Breast epithelium (tissue), 4 donors: ENCODE measurements at regions not wholly inside any gene's neighbourhood (a gene's known extent, or its start where the extent isn't known, plus 50 kb on each side); places are given as distances from the start of the nearest gene placed in this dataset.

Experiments
- DNase-seq, 2 donors: peaks; one replicate each; pipeline ENCODE4 v3.0.0-alpha.2; 2019; ENCODE audit warnings: low spot score in 2 of 2
- H3K27ac ChIP-seq, 2 donors: fragments of 200-600 bp; sonication (generic) in 1 of 2; one replicate each; pipeline ENCODE4 v1.5.1; 2016 to 2019; ENCODE audit warnings: mild to moderate bottlenecking in 1 of 2
- H3K27me3 ChIP-seq, 2 donors: fragments of 200-600 bp; sonication (generic) in 1 of 2; one replicate each; pipeline versions ENCODE4 v1.5.1 to v1.6.0; 2017 to 2019; ENCODE audit warnings: control low read depth in 1 of 2, mild to moderate bottlenecking in 1 of 2
- H3K36me3 ChIP-seq: fragments of 200-600 bp; one replicate; pipeline ENCODE4 v1.5.1; 2019
- H3K4me1 ChIP-seq, 2 donors: fragments of 200-600 bp; sonication (generic); one replicate each; pipeline ENCODE4 v1.5.1; 2016 to 2019; ENCODE audit warnings: control low read depth in 1 of 2
- H3K4me3 ChIP-seq, 3 donors: fragments of 200-600 bp; sonication (generic); 1 replicate in 2 of 3; 2 replicates in 1 of 3; pipeline ENCODE4 v1.5.1; 2016 to 2019; ENCODE audit warnings: mild to moderate bottlenecking in 3 of 3, moderate library complexity in 2 of 3
- H3K9me3 ChIP-seq, 2 donors: fragments of 200-600 bp; sonication (generic) in 1 of 2; one replicate each; pipeline ENCODE4 v1.5.1; 2016 to 2019; ENCODE audit warnings: control low read depth in 1 of 2
- CTCF ChIP-seq, 3 donors: fragments of 450-650 bp; IDR thresholded peaks; one replicate each; pipeline ENCODE4 v1.5.1; 2016 to 2017; ENCODE audit warnings: antibody characterized with exemption in 3 of 3, mild to moderate bottlenecking in 3 of 3, moderate library complexity in 3 of 3
- POLR2A ChIP-seq: fragments of 450-650 bp; IDR thresholded peaks from one replicate; pipeline ENCODE4 v1.6.1; 2016; ENCODE audit warnings: antibody characterized with exemption, mild to moderate bottlenecking, moderate library complexity
- POLR2AphosphoS5 ChIP-seq, 3 donors: sonication (generic); formaldehyde crosslinking; IDR thresholded peaks; one replicate each; pipeline ENCODE4 v1.6.1; 2017; ENCODE audit warnings: antibody characterized with exemption in 3 of 3
- intact Hi-C: fragments of 100-400 bp; cut with DNase I; formaldehyde crosslinking; loops from one replicate; pipeline ENCODE4 v1.15.1; 2023; ENCODE audit warnings: low total_unique reads

- H3K4me3 ChIP-seq, result no peak overlapping the region
- H3K4me1 ChIP-seq, result no peaks in the 10 kb centered on the region
- DNase-seq, result peak; percentile 11 to 27
- peaks cover 0 to 15% of the 10 kb centered on the region in 2 donors for H3K9me3 ChIP-seq
- TF ChIP-seq POLR2A (no peak), CTCF (IDR thresholded peaks at IDR 0.05) (no peak), POLR2AphosphoS5 (IDR thresholded peaks at IDR 0.05) (no peak)
- intact Hi-C loops, result no loop called here
- H3K27ac ChIP-seq, result no peak overlapping the region
- peaks cover 0 to 4% of the 10 kb centered on the region in 2 donors for H3K27me3 ChIP-seq
- no peaks in the 10 kb centered on the region for H3K36me3 ChIP-seq
Measured at GRCh38 chr6:170032197-170032596, 258.7 kb downstream of the DLL1 start.

GRCh38 chr6:170031684-170032121 is 259.2 kb downstream of the DLL1 start:
- intact Hi-C loops, result no loop called here
- H3K9me3 ChIP-seq, result peaks cover 0 to 15% of the 10 kb centered on the region in 2 donors
- H3K27me3 ChIP-seq, result peaks cover 0 to 4% of the 10 kb centered on the region in 2 donors
- no peaks in the 10 kb centered on the region for H3K36me3 ChIP-seq
- no peak for TF ChIP-seq CTCF (IDR thresholded peaks at IDR 0.05)
- peak in 1 of 2 donors; percentile 36 for DNase-seq
- H3K4me3 ChIP-seq, result no peak overlapping the region
- peaks cover 0 to 5% of the 10 kb centered on the region in 2 donors for H3K4me1 ChIP-seq
- H3K27ac ChIP-seq, result no peak overlapping the region

GRCh38 chr6:170030821-170031471 is 259.9 kb downstream of the DLL1 start:
- TF ChIP-seq POLR2AphosphoS5 (IDR thresholded peaks at IDR 0.05), result no peak
- TF ChIP-seq POLR2A, result no peak
- no peak for TF ChIP-seq CTCF (IDR thresholded peaks at IDR 0.05)
- Histone ChIP-seq H3K4me1 (peaks cover 0 to 8% of the 10 kb centered on the region in 2 donors), H3K9me3 (peaks cover 0 to 12% of the 10 kb centered on the region in 2 donors), H3K27me3 (peaks cover 0 to 4% of the 10 kb centered on the region in 2 donors), H3K27ac (no peak overlapping the region), H3K36me3 (no peaks in the 10 kb centered on the region), H3K4me3 (no peak overlapping the region)
- intact Hi-C loops, result no loop called here
- peak; percentile 29 to 54 for DNase-seq

- DNase-seq, result peak in 1 of 2 donors; percentile 7
- Histone ChIP-seq H3K36me3 (no peaks in the 10 kb centered on the region), H3K4me1 (peaks cover 0 to 8% of the 10 kb centered on the region in 2 donors), H3K4me3 (no peak overlapping the region), H3K27me3 (peaks cover 0 to 4% of the 10 kb centered on the region in 2 donors), H3K9me3 (peaks cover 0 to 6% of the 10 kb centered on the region in 2 donors), H3K27ac (no peak overlapping the region)
- intact Hi-C loops, result no loop called here
- TF ChIP-seq CTCF (IDR thresholded peaks at IDR 0.05), result no peak
- TF ChIP-seq POLR2AphosphoS5 (IDR thresholded peaks at IDR 0.05), result no peak
- no peak for TF ChIP-seq POLR2A
Measured at GRCh38 chr6:170030284-170030815, 260.5 kb downstream of the DLL1 start.

- H3K4me1 ChIP-seq, result peaks cover 0 to 8% of the 10 kb centered on the region in 2 donors
- H3K9me3 ChIP-seq, result peaks cover 0 to 6% of the 10 kb centered on the region in 2 donors
- no peak for TF ChIP-seq POLR2A
- no peak for TF ChIP-seq CTCF (IDR thresholded peaks at IDR 0.05)
- DNase-seq, result peak; percentile 7 to 31
- H3K27ac ChIP-seq, result no peak overlapping the region
- no peak overlapping the region for H3K4me3 ChIP-seq
- H3K36me3 ChIP-seq, result no peaks in the 10 kb centered on the region
- H3K27me3 ChIP-seq, result peaks cover 0 to 4% of the 10 kb centered on the region in 2 donors
- intact Hi-C loops, result no loop called here
Measured at GRCh38 chr6:170029416-170030283, 261.2 kb downstream of the DLL1 start.
